A673 (cell line): ENCODE measurements at regions not wholly inside any gene's neighbourhood (a gene's known extent, or its start where the extent isn't known, plus 50 kb on each side); places are given as distances from the start of the nearest gene placed in this dataset.
A peak's percentile ranks its signal among the peaks of the same experiment; 100 is the strongest.

Experiments used
- BruUV-seq: library from RNA; stranded (reverse); fragments of 400-500 nt; replicated peaks from 2 replicates; lab custom pipeline; 2021; lab: Mats Ljungman, UMichigan
- CTCF ChIA-PET: fragments of 300-600 bp; sonication (Branson Sonifier 250); formaldehyde crosslinking; loops from one replicate; lab custom pipeline; 2022; ENCODE audit warnings: antibody characterized with exemption; lab: Charles Lee
- POLR2A ChIA-PET: fragments of 300-600 bp; sonication (Branson Sonifier 250); formaldehyde crosslinking; loops from one replicate; lab custom pipeline; 2022; ENCODE audit warnings: antibody characterized with exemption; ENCODE audit not compliant: low non-redundant PET; lab: Charles Lee
- DNase-seq: peaks from one replicate; pipeline ENCODE4 v3.0.0-alpha.2; 2015; ENCODE audit warnings: low spot score
- H3K27ac ChIP-seq: fragments of 200-600 bp; sonication (generic); 2 replicates; pipeline ENCODE4 v1.5.1; 2016; ENCODE audit warnings: mixed run types, low read depth, mild to moderate bottlenecking, mixed read lengths, antibody characterized with exemption, low read length; ENCODE audit not compliant: poor library complexity, severe bottlenecking
- H3K27me3 ChIP-seq: fragments of 200-600 bp; sonication (generic); replicated peaks from 2 replicates; pipeline ENCODE4 v1.6.1; 2017; ENCODE audit warnings: mixed run types, low read depth, mild to moderate bottlenecking, mixed read lengths, antibody characterized with exemption, low read length; ENCODE audit not compliant: insufficient read depth, poor library complexity
- H3K36me3 ChIP-seq: fragments of 200-600 bp; sonication (generic); 2 replicates; pipeline ENCODE4 v1.6.1; 2016; ENCODE audit warnings: mixed run types, mild to moderate bottlenecking, mixed read lengths, antibody characterized with exemption, low read length; ENCODE audit not compliant: insufficient read depth, poor library complexity, severe bottlenecking
- H3K4me1 ChIP-seq: fragments of 200-600 bp; sonication (generic); 2 replicates; pipeline ENCODE4 v1.6.1; 2017; ENCODE audit warnings: mixed run types, mild to moderate bottlenecking, mixed read lengths, antibody characterized with exemption, low read length; ENCODE audit not compliant: insufficient read depth, poor library complexity, severe bottlenecking
- H3K4me3 ChIP-seq: fragments of 200-600 bp; sonication (generic); 2 replicates; pipeline ENCODE4 v1.5.1; 2016; ENCODE audit warnings: low read depth, mixed run types, mild to moderate bottlenecking, mixed read lengths, low read length; ENCODE audit not compliant: poor library complexity, severe bottlenecking
- H3K9me3 ChIP-seq: fragments of 200-600 bp; sonication (generic); 2 replicates; pipeline ENCODE4 v1.6.1; 2016; ENCODE audit warnings: mixed run types, low read depth, mild to moderate bottlenecking, mixed read lengths, antibody characterized with exemption, low read length; ENCODE audit not compliant: poor library complexity, severe bottlenecking
- EZH2 ChIP-seq: fragments of 200-600 bp; sonication (generic); IDR thresholded peaks from 2 replicates; pipeline ENCODE4 v1.6.1; 2017; ENCODE audit warnings: borderline replicate concordance, low read depth, mild to moderate bottlenecking, mixed read lengths, antibody characterized with exemption, low read length; ENCODE audit not compliant: poor library complexity, severe bottlenecking
- intact Hi-C: fragments of 100-400 bp; cut with micrococcal nuclease; formaldehyde crosslinking; loops from one replicate; pipeline ENCODE4 v1.10.0; 2022; ENCODE audit not compliant: unreplicated experiment
- TF ChIP-seq, protein P1 (sequence below): fragments of 300-800, 200-600 bp; sonication (generic); conservative IDR thresholded peaks from 2 replicates; pipeline ENCODE4 v1.5.1; 2017; ENCODE audit warnings: low read depth, mild to moderate bottlenecking, antibody characterized with exemption, low read length, moderate library complexity, mixed read lengths

DNA sequence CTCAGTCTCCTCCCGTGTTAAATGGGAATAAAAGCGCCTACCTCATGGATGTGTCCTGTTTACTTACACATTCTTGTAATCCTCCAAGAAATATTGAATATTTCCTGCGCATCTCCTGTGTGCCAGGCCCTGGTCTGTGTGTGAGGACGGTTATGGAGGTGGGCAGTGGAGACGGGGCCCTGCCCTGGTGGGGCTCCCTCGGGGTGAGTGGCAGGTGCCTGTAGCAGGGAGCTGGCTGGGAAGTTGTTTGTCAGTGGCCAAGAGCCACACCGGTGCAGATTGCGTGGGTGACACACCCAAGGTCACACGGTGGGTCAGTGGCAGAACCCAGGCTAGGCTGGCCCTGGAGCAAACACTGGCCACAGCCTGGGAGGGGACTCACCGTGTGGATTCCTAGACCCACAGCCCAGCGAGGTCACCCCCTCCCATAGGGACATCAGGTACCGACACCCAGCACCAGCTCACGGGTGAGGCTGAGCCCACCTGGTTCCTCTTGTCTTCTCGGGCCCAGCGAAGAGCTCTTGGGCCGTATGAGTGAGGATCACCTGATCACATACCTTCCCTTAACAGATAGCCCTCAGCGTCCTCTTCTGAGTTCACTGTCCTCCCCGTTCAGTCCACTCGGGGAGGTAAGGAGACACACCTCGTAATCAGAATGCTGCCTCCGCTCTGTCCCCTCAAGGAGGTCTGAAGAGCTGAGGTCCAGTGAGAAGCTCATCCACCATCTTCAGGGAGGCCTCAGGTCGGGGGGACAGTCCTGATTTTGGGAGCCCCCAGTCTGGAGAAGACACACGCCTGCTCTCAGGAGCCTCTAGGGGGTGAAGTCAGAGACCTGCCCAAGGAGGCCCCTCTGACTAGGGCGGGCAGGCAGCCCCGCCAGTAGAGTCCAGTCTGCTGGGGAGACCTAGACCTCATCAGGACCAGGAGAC lies 349.6 kb downstream of the MATN1 start:
- CTCF ChIA-PET, result no interaction called here
- BruUV-seq, result no TSS peak
- no peak for DNase-seq

DNA sequence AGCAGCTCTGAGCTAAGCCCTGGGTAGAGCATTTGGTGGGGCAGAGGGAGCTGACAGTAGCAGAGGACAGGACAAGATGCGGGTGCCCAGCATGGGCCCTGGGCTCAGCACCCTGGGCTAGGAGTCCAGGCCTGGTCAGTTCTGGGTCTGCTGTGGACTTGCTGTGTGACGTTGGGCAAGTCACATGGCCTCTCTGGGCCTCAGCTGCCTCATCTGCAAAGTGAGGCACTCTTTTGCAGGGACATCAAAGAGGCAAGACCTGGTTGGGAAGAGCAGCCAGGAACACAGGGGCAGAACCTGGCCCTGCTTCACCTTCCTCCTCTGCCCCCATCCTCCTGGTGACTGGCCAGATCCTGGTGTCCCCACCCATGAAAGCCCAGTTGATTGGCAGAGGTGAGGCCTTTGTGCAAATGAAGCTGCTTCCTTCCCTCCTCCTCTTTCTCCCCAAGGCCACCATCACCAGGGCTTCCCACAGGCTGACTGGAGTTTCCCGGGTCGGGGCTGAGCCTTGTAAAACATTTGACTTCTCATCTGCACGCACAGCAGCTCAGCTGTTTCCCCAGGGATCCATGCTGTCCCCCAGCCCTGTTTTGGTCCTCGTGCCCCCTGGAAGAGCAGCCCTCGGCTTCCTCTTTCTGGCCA lies 350.5 kb downstream of the MATN1 start:
- Histone ChIP-seq H3K27me3 (no peaks in the 10 kb centered on the region), H3K9me3 (no peaks in the 10 kb centered on the region), H3K4me3 (no peak overlapping the region), H3K36me3 (no peaks in the 10 kb centered on the region), H3K4me1 (peaks cover 28% of the 10 kb centered on the region), H3K27ac (peak overlapping the region; percentile 27)
- ChIA-PET POLR2A (no interaction called here), CTCF (no interaction called here)
- no TSS peak for BruUV-seq
- no peak for TF ChIP-seq EZH2
- TF ChIP-seq, protein P1, sequence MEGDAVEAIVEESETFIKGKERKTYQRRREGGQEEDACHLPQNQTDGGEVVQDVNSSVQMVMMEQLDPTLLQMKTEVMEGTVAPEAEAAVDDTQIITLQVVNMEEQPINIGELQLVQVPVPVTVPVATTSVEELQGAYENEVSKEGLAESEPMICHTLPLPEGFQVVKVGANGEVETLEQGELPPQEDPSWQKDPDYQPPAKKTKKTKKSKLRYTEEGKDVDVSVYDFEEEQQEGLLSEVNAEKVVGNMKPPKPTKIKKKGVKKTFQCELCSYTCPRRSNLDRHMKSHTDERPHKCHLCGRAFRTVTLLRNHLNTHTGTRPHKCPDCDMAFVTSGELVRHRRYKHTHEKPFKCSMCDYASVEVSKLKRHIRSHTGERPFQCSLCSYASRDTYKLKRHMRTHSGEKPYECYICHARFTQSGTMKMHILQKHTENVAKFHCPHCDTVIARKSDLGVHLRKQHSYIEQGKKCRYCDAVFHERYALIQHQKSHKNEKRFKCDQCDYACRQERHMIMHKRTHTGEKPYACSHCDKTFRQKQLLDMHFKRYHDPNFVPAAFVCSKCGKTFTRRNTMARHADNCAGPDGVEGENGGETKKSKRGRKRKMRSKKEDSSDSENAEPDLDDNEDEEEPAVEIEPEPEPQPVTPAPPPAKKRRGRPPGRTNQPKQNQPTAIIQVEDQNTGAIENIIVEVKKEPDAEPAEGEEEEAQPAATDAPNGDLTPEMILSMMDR, result no peak
- intact Hi-C loops, result no loop called here
- DNase-seq, result no peak

More for the DNA sequence above, 349.6 kb downstream of the MATN1 start:
- TF ChIP-seq, protein P1, result no peak
- TF ChIP-seq EZH2, result no peak
- H3K27ac ChIP-seq, result peak overlapping the region; percentile 27
- H3K27me3 ChIP-seq, result no peaks in the 10 kb centered on the region
- no peaks in the 10 kb centered on the region for H3K9me3 ChIP-seq
- peaks cover 36% of the 10 kb centered on the region for H3K4me1 ChIP-seq
- no peaks in the 10 kb centered on the region for H3K36me3 ChIP-seq
- intact Hi-C loops, result no loop called here
- POLR2A ChIA-PET, result no interaction called here
- H3K4me3 ChIP-seq, result no peak overlapping the region

DNA sequence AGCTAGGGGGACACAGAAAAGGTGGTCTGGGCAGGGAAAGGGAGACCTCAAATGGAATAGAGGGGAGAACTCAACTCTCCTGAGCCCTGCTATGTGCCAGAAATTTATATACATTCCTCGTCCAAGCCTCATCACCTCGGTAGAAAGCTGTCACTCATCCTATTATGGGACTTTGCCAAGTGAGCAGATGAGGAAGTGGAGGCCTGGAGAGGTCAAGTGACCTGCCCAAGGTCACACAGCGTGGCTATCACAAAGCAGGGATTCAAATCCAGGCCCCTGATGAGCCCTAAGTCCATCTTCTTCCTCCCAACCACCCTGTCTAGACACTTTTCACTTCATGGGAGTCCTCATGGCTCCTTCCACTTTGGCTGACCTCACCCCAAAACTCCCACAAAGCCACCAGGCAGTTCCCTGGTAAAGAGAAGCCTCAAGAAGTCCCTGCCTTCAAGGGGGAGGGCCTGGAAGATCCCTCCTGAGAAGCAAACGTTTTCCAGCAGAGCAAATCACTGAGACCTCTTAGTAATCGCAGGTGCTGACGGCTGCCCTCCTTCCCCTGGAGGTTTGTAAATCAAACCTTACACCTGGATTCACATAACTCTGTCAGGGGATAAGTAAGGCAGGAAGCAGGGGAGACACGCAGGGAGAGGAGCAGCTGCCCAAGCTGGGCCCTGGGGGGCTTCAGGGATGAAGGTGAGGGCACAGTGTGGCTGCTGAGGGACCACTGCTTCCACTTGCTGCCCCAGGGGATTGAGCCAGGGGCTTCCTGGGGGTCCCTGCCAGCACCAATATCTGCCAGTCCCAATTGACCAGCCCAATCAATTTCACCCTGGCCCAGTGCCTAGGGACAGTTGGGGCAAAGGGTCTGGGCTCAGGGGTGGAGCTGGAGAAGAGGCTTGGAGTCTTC lies 351.2 kb downstream of the MATN1 start:
- Histone ChIP-seq H3K27ac (no peak overlapping the region), H3K27me3 (no peaks in the 10 kb centered on the region), H3K4me3 (no peak overlapping the region), H3K4me1 (peaks cover 20% of the 10 kb centered on the region), H3K36me3 (no peaks in the 10 kb centered on the region), H3K9me3 (no peaks in the 10 kb centered on the region)
- intact Hi-C loops, result no loop called here
- no peak for DNase-seq
- TF ChIP-seq EZH2, result no peak
- TF ChIP-seq, protein P1, result no peak
- CTCF ChIA-PET, result interaction anchor here (1.2 kb wide), 1 partner anchor 8 kb away, joined by 4 read pairs; no protein-coding TSS in a partner anchor
- BruUV-seq, result no TSS peak
- POLR2A ChIA-PET, result no interaction called here
